DOHH2 (cell line): ENCODE measurements at regions not wholly inside any gene's neighbourhood (a gene's known extent, or its start where the extent isn't known, plus 50 kb on each side); places are given as distances from the start of the nearest gene placed in this dataset.

Experiments
- H3F3A ChIP-seq: fragments of 200-600 bp; sonication (generic), shearing (Covaris generic); 2 replicates; pipeline ENCODE4 v1.6.0; 2016; ENCODE audit warnings: antibody characterized with exemption, mild to moderate bottlenecking; ENCODE audit not compliant: control insufficient read depth, insufficient read depth
- H3K27ac ChIP-seq: fragments of 200-600 bp; sonication (generic); 2 replicates; pipeline ENCODE4 v1.5.1; 2014; ENCODE audit warnings: low read depth, mild to moderate bottlenecking, low read length, moderate library complexity
- H3K27me3 ChIP-seq: fragments of 200-600 bp; sonication (generic); 2 replicates; pipeline ENCODE4 v1.6.1; 2014; ENCODE audit warnings: mild to moderate bottlenecking, low read length, mixed read lengths; ENCODE audit not compliant: control insufficient read depth
- H3K36me3 ChIP-seq: fragments of 200-600 bp; sonication (generic); 2 replicates; pipeline ENCODE4 v1.6.1; 2014; ENCODE audit warnings: mild to moderate bottlenecking, low read length, moderate library complexity, mixed read lengths; ENCODE audit not compliant: control insufficient read depth
- H3K4me1 ChIP-seq: fragments of 200-600 bp; sonication (generic); 2 replicates; pipeline ENCODE4 v1.6.1; 2014; ENCODE audit warnings: mild to moderate bottlenecking, low read length, mixed read lengths; ENCODE audit not compliant: control insufficient read depth
- H3K4me2 ChIP-seq: fragments of 200-600 bp; sonication (generic); 2 replicates; pipeline ENCODE4 v1.6.0; 2014; ENCODE audit warnings: mild to moderate bottlenecking, low read length, moderate library complexity
- H3K4me3 ChIP-seq: fragments of 200-600 bp; sonication (generic); 2 replicates; pipeline ENCODE4 v1.5.1; 2014; ENCODE audit warnings: mild to moderate bottlenecking, low read length, mixed read lengths
- H3K79me2 ChIP-seq: fragments of 200-600 bp; sonication (generic); 2 replicates; pipeline ENCODE4 v1.6.1; 2014; ENCODE audit warnings: mild to moderate bottlenecking, low read length, mixed read lengths; ENCODE audit not compliant: control insufficient read depth
- H3K9me2 ChIP-seq: fragments of 200-600 bp; sonication (generic); replicated peaks from 2 replicates; pipeline ENCODE4 v1.6.1; 2014; ENCODE audit warnings: mild to moderate bottlenecking, low read length, mixed read lengths; ENCODE audit not compliant: control insufficient read depth
- H3K9me3 ChIP-seq: fragments of 200-600 bp; sonication (generic); 2 replicates; pipeline ENCODE4 v1.6.1; 2014; ENCODE audit warnings: antibody characterized with exemption, low read length, mixed read lengths; ENCODE audit not compliant: control insufficient read depth, insufficient read depth
- H4K20me1 ChIP-seq: fragments of 200-600 bp; sonication (generic); 2 replicates; pipeline ENCODE4 v1.6.0; 2014; ENCODE audit warnings: low read depth, mild to moderate bottlenecking, antibody characterized with exemption, low read length, moderate library complexity; ENCODE audit not compliant: control insufficient read depth, insufficient read depth
- EZH2phosphoT487 ChIP-seq: fragments of 200-600 bp; sonication (generic); IDR thresholded peaks from 2 replicates; pipeline ENCODE4 v1.6.1; 2017; ENCODE audit warnings: borderline replicate concordance, mild to moderate bottlenecking, antibody characterized with exemption, low read length, moderate library complexity, mixed read lengths
- TF ChIP-seq, protein P1 (sequence below): fragments of 200-600 bp; sonication (generic); IDR thresholded peaks from one replicate; pipeline ENCODE4 v1.5.1; 2014; ENCODE audit warnings: antibody characterized with exemption, mild to moderate bottlenecking, low read depth, low read length; ENCODE audit not compliant: poor library complexity, severe bottlenecking

GRCh38 chr4:170988446-170988845 is 824.8 kb upstream of the GALNTL6 start:
- Histone ChIP-seq H3K9me2 (no peaks in the 10 kb centered on the region), H3K4me1 (no peaks in the 10 kb centered on the region), H3F3A (no peaks in the 10 kb centered on the region), H3K79me2 (no peaks in the 10 kb centered on the region), H3K27ac (no peak overlapping the region), H4K20me1 (no peaks in the 10 kb centered on the region), H3K36me3 (no peaks in the 10 kb centered on the region), H3K4me3 (no peak overlapping the region), H3K4me2 (no peak overlapping the region), H3K9me3 (no peaks in the 10 kb centered on the region), H3K27me3 (no peaks in the 10 kb centered on the region)
- no peak for TF ChIP-seq EZH2phosphoT487
- TF ChIP-seq, protein P1, sequence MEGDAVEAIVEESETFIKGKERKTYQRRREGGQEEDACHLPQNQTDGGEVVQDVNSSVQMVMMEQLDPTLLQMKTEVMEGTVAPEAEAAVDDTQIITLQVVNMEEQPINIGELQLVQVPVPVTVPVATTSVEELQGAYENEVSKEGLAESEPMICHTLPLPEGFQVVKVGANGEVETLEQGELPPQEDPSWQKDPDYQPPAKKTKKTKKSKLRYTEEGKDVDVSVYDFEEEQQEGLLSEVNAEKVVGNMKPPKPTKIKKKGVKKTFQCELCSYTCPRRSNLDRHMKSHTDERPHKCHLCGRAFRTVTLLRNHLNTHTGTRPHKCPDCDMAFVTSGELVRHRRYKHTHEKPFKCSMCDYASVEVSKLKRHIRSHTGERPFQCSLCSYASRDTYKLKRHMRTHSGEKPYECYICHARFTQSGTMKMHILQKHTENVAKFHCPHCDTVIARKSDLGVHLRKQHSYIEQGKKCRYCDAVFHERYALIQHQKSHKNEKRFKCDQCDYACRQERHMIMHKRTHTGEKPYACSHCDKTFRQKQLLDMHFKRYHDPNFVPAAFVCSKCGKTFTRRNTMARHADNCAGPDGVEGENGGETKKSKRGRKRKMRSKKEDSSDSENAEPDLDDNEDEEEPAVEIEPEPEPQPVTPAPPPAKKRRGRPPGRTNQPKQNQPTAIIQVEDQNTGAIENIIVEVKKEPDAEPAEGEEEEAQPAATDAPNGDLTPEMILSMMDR: no peak

GRCh38 chr4:170979736-170980135 is 833.5 kb upstream of the GALNTL6 start:
- Histone ChIP-seq H3K27me3 (no peaks in the 10 kb centered on the region), H3F3A (no peaks in the 10 kb centered on the region), H3K36me3 (no peaks in the 10 kb centered on the region), H3K4me2 (no peak overlapping the region), H3K27ac (no peak overlapping the region), H3K9me3 (no peaks in the 10 kb centered on the region), H4K20me1 (no peaks in the 10 kb centered on the region), H3K9me2 (no peaks in the 10 kb centered on the region), H3K4me1 (no peaks in the 10 kb centered on the region), H3K4me3 (no peak overlapping the region), H3K79me2 (no peaks in the 10 kb centered on the region)
- TF ChIP-seq EZH2phosphoT487: no peak
- TF ChIP-seq, protein P1: no peak

DNA sequence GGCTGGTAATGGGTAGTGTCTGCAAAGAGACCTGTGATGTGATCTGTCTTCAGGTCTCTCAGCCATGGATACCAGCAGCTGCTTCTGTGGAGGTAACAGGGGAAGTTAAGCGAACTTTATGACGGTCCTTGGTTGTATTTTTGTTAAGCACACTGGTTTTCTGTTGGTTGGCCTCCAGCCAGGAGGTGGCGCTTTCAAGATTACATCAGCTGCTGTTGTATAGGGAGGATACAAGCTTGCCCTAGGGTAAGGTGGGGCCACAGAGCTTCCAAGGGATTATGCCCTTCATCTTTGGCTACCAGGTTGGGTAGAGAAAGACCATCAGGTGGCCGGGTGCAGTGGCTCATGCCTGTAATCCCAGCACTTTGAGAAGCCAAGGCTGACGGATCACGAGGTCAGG is 834.2 kb upstream of the GALNTL6 start:
- no peaks in the 10 kb centered on the region for H3K36me3 ChIP-seq
- H3K27me3 ChIP-seq: no peaks in the 10 kb centered on the region
- no peaks in the 10 kb centered on the region for H3K9me3 ChIP-seq
- no peak overlapping the region for H3K4me3 ChIP-seq
- no peaks in the 10 kb centered on the region for H4K20me1 ChIP-seq
- H3K27ac ChIP-seq: no peak overlapping the region
- H3K4me2 ChIP-seq: no peak overlapping the region
- no peaks in the 10 kb centered on the region for H3K79me2 ChIP-seq
- H3F3A ChIP-seq: no peaks in the 10 kb centered on the region
- H3K9me2 ChIP-seq: no peaks in the 10 kb centered on the region
- TF ChIP-seq, protein P1: peak; percentile 9
- no peak for TF ChIP-seq EZH2phosphoT487
- H3K4me1 ChIP-seq: no peaks in the 10 kb centered on the region

DNA sequence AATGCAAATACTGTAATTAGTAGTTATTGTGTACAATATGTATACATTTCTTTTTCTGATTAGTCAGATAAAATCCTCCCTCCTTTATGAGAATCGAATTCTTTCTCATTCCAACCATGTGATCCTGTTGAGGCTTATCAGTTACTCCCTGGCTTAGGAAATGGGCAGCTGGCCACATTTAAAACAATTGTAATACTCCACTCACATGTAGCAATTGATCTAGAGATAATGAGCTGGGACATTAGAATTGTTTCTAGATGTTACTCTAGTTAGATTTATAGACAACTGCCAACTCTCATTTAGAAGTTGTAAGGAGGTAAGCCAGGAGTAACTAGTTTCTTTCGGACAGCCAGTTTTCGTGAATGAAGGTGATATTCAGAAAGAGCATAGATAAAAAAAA is 859.3 kb upstream of the AADAT start:
- TF ChIP-seq, protein P1: no peak
- TF ChIP-seq EZH2phosphoT487: no peak
- H3K27me3 ChIP-seq: no peaks in the 10 kb centered on the region
- no peak overlapping the region for H3K4me2 ChIP-seq
- no peak overlapping the region for H3K4me3 ChIP-seq
- no peaks in the 10 kb centered on the region for H3F3A ChIP-seq
- no peak overlapping the region for H3K27ac ChIP-seq
- no peaks in the 10 kb centered on the region for H3K79me2 ChIP-seq
- H3K36me3 ChIP-seq: no peaks in the 10 kb centered on the region
- H3K9me2 ChIP-seq: no peaks in the 10 kb centered on the region
- no peaks in the 10 kb centered on the region for H3K9me3 ChIP-seq
- H3K4me1 ChIP-seq: no peaks in the 10 kb centered on the region
- no peaks in the 10 kb centered on the region for H4K20me1 ChIP-seq
